Activated naive CD4-positive, alpha-beta T cell treated with anti-CD3 and anti-CD28 coated beads, Interleukin-2, amount 10 ng/mL, durations not matched to agents 7 days and 5 days (primary cell): ENCODE measurements at regions not wholly inside any gene's neighbourhood (a gene's known extent, or its start where the extent isn't known, plus 50 kb on each side); places are given as distances from the start of the nearest gene placed in this dataset.

Experiments used
- CTCF ChIA-PET: fragments of 350-600 bp; sonication (Branson Sonifier 250); formaldehyde crosslinking; loops from one replicate; lab custom pipeline; 2021; ENCODE audit warnings: antibody characterized with exemption; lab: Charles Lee
- DNase-seq: peaks from one replicate; pipeline ENCODE4 v3.0.0-alpha.2; 2020
- H3K27ac Mint-ChIP-seq: one replicate; pipeline ENCODE4 v1.8.0; 2021; ENCODE audit warnings: mild to moderate bottlenecking, moderate library complexity, mixed read lengths
- H3K27me3 Mint-ChIP-seq: one replicate; pipeline ENCODE4 v1.8.0; 2021; ENCODE audit warnings: mild to moderate bottlenecking, mixed read lengths
- H3K36me3 Mint-ChIP-seq: one replicate; pipeline ENCODE4 v1.8.0; 2021; ENCODE audit warnings: mixed read lengths
- H3K4me1 Mint-ChIP-seq: one replicate; pipeline ENCODE4 v1.8.0; 2021; ENCODE audit warnings: mixed read lengths
- H3K4me3 Mint-ChIP-seq: one replicate; pipeline ENCODE4 v1.8.0; 2021; ENCODE audit warnings: mild to moderate bottlenecking, moderate library complexity, mixed read lengths
- H3K9me3 Mint-ChIP-seq: one replicate; pipeline ENCODE4 v1.8.0; 2021; ENCODE audit warnings: mixed read lengths

DNA sequence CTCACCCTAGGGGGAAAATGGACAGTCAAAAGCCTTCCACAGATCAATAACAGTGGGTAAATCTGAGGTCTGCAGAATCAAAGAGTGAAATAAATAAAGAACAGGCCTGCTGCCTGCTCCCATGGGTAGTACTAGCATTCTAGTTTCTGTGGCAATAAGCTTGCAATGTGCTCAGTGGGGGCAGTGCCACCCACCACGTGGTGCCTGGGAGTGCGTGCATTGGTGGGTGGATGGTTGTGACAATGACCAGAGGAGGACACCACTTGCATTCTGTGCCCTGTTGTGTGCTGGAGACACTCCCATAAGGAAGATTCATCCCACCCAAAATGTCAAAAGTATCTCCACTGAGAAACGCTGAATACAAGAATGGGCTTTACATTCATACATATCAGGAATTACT lies 95.5 kb upstream of the NEDD9 start:
- Mint-ChIP-seq H3K4me1 (peaks cover 46% of the 10 kb centered on the region), H3K27me3 (no peaks in the 10 kb centered on the region), H3K36me3 (peaks cover 44% of the 10 kb centered on the region), H3K4me3 (no peak overlapping the region), H3K27ac (no peak overlapping the region), H3K9me3 (no peaks in the 10 kb centered on the region)
- CTCF ChIA-PET = no interaction called here
- no peak for DNase-seq

DNA sequence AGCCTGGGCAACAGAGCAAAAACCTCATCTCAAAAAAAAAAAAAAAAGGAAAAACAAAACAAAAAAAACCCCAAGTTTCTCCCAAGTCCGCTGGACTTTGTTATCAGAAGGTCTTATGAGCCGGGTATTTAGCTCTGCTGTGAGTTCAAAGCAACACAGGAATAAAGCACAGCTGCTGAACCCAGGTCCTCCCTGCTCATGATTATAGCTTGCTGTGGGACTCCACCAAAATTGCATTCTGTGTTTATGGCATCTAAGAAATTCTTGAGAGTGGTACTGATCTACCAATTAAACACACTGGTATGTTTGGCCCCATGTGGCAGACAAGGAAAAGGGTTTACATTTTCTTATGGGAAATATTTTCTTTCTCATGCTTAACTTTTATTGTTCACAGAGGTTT lies 93.6 kb upstream of the NEDD9 start:
- Mint-ChIP-seq H3K4me3 (no peak overlapping the region), H3K27me3 (no peaks in the 10 kb centered on the region), H3K4me1 (peaks cover 37% of the 10 kb centered on the region), H3K27ac (no peak overlapping the region), H3K36me3 (peaks cover 35% of the 10 kb centered on the region), H3K9me3 (no peaks in the 10 kb centered on the region)
- no peak for DNase-seq
- CTCF ChIA-PET = no interaction called here

DNA sequence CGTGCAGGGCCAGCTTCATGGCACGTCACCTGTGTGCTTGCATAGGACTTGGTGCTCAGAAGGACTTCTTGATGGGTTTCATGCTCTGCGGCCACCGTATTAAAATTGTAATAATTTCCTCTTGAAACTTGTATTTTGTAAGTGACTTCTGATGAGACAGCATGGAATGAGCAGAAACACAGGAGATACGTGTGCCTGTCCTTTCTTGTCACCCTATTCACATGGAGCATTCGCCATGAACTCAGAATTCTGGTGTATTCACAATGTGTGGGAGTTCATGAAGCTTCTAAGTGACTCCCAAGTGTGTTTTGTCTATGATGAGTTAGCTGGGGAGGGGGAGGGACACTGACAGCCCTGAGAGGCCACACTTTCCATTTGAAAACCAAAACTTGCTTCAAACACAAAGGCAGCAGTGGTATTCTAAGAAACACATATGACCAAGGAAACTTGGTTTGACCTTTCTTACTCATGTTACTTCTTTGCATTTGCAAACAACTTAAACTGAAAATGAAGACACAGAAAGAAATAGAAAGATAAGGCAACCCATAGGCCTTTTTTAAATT lies 92.1 kb upstream of the NEDD9 start:
- Mint-ChIP-seq H3K27ac (peak overlapping the region; percentile 33), H3K27me3 (no peaks in the 10 kb centered on the region), H3K4me3 (no peak overlapping the region), H3K9me3 (peaks cover under 1% of the 10 kb centered on the region), H3K36me3 (peaks cover 43% of the 10 kb centered on the region), H3K4me1 (peaks cover 35% of the 10 kb centered on the region)
- peak; percentile 43 for DNase-seq
- CTCF ChIA-PET = interaction anchor here (0.7 to 1.2 kb wide), 2 partner anchors 46 to 93 kb away, joined by 4 to 5 read pairs; no protein-coding TSS in a partner anchor

DNA sequence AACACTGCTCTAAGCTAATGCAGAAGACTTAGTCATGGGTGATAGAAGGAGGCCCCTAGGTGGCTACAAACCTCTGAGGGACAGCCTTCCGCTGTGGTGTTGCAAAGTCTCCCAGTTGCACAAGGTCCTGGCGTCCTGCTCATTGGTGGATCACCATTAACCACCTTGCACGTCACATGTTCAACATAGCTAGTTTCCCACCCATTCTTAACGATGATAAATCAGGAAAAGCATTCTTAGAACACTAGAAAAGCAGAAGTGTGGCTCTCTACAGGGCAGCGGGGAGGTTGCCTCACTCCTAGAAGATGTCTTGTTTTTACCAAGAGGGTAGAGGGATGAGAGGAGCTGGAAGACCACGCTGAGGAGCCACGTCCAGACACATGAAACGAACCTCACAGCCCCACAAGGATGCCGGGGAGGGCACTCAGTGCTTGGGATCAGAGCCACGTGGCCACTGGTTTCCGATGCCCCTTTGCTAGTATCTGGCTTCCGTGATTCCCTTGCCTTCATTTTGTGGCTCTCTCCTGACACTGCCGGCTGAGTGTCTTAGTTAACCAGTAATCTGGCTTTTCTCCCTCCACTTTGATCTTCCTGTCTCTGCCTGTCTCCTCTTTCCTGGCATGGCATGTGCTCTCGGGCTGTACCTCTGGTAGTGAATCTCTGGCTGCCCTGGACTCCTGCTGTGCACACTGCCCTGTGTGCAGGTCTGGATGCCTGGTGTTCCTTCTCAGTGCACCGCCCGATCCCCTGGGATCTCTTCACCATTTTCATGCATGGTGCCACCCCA lies 91.4 kb upstream of the NEDD9 start:
- peaks cover 42% of the 10 kb centered on the region for H3K4me1 Mint-ChIP-seq
- H3K4me3 Mint-ChIP-seq = no peak overlapping the region

DNA sequence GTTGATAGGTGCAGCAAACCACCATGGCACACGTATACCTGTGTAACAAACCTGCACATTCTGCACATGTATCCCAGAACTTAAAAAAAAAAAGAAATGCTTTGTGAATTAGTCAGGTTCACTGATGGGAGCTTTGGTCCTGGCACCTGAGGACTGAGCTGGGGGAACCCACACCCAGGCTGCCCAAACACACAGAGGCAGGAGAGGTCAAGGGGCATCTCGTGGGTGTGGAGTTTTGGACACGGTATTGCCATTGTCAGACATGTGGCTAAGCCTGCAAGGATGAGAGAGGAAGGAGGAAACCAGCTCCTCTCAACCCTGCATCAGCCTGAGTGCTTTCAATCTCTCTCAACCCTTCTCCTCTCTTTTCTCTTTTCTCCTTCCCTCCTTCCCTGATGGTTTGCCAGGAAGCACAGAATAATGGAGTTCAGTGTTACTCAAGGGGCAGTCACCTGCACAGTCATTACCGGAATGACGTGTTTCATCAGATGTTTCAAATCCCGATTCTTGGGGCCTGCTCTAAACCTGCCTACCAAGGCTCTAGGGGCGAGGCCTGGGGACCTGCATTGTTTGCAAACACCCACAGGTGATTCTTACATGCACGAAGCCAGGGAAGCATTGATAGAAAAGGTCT lies 89.9 kb upstream of the NEDD9 start:
- Mint-ChIP-seq H3K9me3 (peaks cover 4% of the 10 kb centered on the region), H3K27me3 (no peaks in the 10 kb centered on the region), H3K27ac (no peak overlapping the region), H3K4me3 (no peak overlapping the region), H3K4me1 (peaks cover 53% of the 10 kb centered on the region), H3K36me3 (peaks cover 46% of the 10 kb centered on the region)
- CTCF ChIA-PET = interaction anchor here (0.6 kb wide), 1 partner anchor 15 kb away, joined by 3 read pairs; no protein-coding TSS in a partner anchor
- no peak for DNase-seq

More for the DNA sequence above, 91.4 kb upstream of the NEDD9 start:
- Mint-ChIP-seq H3K36me3 (peaks cover 45% of the 10 kb centered on the region), H3K9me3 (peaks cover 4% of the 10 kb centered on the region), H3K27ac (no peak overlapping the region), H3K27me3 (no peaks in the 10 kb centered on the region)
- DNase-seq = no peak
- CTCF ChIA-PET = interaction anchor here (1.2 kb wide), 1 partner anchor 46 kb away, joined by 4 read pairs; no protein-coding TSS in a partner anchor

DNA sequence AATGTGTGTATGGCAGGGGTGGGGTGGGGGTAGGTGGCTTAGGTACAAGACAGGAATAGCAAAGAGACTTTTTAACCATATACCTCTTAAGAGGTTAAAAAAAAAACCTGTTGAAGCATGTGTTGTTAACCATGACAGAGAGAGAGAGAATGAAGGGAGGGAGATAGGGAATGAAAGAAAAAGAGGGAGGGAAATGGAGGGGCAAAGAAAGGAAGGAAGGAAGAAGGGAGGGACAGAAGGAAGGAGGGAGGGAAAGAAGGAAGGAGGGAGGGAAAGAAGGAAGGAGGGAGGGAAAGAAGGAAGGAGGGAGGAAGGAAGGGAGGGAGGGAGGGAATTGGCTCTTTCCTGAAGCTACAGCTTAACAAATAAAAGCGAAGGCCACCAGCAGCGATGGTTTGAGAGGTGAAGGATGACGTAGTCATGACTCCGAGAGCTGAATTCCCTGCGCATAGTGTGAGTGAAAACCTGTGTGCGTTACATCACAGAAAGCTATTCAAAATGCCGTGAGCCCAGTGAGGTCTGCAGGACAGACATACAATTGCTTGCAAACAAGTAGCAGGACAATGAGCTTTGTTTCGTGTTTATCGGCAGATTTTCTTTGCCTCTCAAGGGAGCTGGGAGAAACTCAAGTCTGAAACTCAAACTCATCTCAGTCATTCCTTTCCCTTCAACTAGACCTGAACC lies 88.6 kb upstream of the NEDD9 start:
- CTCF ChIA-PET = no interaction called here
- Mint-ChIP-seq H3K27me3 (no peaks in the 10 kb centered on the region), H3K9me3 (peaks cover 4% of the 10 kb centered on the region), H3K4me3 (no peak overlapping the region), H3K4me1 (peaks cover 52% of the 10 kb centered on the region), H3K27ac (no peak overlapping the region), H3K36me3 (peaks cover 49% of the 10 kb centered on the region)
- no peak for DNase-seq

DNA sequence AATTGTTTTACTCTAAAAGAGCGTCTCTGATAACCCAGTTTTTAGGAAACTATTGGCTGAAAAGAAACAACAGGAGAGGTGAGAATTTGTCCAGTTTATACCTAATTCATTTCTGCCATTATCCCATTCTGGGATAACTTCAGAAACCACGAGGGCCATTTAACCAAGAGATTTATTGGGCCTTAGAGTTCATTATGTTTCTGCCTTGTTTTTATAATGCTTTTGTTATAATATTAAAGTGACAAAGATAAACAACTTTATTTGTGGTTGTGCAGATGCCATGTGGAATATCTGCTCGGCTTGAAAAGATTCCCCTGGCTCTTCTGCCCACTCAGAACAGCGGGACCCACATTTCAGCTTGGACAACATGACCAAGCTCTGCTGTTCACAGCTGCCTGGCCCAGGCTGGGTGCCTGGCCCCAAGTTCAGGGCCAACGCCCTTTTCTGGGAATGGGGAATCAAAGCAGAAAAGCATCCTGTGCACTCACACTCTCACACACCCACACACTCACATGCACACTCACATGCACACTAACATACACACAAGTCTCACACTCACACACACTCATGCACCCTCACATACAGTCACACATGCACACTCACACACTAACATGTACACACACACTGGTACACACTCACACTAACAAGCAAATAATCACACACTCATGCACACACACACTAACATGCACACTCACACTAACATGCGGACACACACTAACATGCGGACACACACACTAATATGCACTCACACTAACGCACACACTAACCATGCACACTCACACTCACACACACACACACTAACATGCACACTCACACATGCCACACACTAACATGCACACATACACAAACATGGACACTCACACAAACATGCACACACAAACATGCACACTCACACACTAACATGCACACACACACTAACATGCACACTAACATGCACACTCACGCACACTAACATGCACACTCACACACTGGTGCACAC lies 86.7 kb upstream of the NEDD9 start:
- no peak for DNase-seq
- CTCF ChIA-PET = no interaction called here
- H3K4me1 Mint-ChIP-seq = peaks cover 38% of the 10 kb centered on the region
- peaks cover 4% of the 10 kb centered on the region for H3K9me3 Mint-ChIP-seq
- H3K27me3 Mint-ChIP-seq = no peaks in the 10 kb centered on the region
- H3K4me3 Mint-ChIP-seq = no peak overlapping the region
- peak overlapping the region; percentile 38 for H3K27ac Mint-ChIP-seq
- H3K36me3 Mint-ChIP-seq = peaks cover 56% of the 10 kb centered on the region

DNA sequence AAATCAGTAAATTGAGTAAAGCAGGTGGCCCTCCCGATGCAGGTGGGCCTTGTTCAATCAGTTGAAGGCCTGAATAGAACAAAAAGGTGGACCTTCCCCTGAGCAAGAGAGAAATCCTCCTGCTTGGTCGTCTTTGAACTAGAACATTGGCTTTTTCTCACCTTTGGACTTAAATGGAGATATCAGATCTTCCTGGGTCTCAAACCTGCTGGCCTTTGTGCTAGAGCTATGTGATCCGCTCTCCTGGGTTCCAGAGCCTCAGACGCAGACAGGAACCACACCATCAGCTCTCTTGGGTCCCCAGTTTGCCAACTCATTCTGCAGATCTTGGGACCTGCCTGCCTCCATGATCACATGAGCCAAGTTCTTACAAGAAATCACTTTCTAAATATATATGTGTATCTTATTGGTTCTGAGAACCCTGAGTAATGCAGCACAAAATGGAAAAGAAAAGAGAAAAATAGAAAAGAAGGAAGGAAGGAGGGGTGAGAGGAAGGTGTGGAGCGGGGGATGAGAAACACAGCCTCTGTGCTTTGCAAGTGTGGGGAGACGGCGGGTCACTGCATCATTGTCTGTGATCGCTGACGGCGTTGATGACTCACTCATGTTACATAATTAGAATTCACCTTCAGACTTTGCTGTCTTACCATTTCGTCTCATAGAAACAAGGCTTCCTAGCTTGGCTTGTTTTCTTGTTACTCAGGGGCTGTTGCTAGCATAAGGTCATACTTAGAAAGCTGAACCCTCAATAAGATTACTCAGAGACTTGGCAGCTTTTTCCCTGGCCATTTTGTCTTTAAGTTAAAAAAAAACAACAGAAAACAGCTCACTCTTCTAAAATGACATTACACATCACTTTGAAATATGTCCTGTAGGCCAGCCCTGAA lies 85.7 kb upstream of the NEDD9 start:
- peak; percentile 59 for DNase-seq
- H3K27me3 Mint-ChIP-seq = no peaks in the 10 kb centered on the region
- H3K4me3 Mint-ChIP-seq = no peak overlapping the region
- CTCF ChIA-PET = no interaction called here
- H3K36me3 Mint-ChIP-seq = peaks cover 61% of the 10 kb centered on the region
- H3K27ac Mint-ChIP-seq = peak overlapping the region; percentile 61
- peaks cover 4% of the 10 kb centered on the region for H3K9me3 Mint-ChIP-seq
- peaks cover 37% of the 10 kb centered on the region for H3K4me1 Mint-ChIP-seq

DNA sequence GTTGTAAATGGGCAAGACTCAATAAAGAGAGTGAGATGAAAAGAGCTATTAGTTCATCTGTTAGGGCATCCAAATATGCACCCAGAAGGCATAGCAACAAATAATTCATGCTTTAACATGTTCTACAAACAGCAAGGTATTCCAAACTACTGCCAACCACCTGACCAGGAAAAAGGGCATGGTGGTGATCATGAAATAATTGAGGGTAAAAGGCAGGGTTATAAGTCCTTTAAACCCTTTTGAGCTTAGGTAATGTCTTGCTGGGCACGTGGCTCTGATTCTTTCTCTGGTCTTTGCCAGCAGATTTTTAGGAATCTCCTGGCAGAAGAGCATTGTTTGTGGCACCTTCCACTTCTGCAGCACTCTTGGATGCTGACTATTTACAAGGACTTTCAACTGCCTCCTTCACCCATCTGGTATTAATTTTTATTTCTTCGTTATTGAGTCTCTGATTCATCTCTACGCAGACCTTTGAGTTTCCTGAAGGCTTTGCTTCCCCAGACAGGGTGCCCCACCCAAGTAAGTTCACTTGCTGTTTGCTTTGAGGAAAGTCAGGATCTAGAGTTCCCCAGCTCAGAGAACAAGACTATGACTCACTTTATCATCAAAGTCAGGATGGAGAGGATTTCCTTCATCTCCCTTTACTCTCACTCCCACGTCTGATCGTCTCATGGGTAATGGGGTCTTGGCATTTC lies 83.4 kb upstream of the NEDD9 start:
- Mint-ChIP-seq H3K27me3 (no peaks in the 10 kb centered on the region), H3K9me3 (peaks cover 4% of the 10 kb centered on the region), H3K27ac (no peak overlapping the region), H3K36me3 (peaks cover 71% of the 10 kb centered on the region), H3K4me1 (peaks cover 35% of the 10 kb centered on the region), H3K4me3 (no peak overlapping the region)
- no peak for DNase-seq
- CTCF ChIA-PET = interaction anchor here (0.9 kb wide), 1 partner anchor 180 kb away, joined by 4 read pairs; no protein-coding TSS in a partner anchor

DNA sequence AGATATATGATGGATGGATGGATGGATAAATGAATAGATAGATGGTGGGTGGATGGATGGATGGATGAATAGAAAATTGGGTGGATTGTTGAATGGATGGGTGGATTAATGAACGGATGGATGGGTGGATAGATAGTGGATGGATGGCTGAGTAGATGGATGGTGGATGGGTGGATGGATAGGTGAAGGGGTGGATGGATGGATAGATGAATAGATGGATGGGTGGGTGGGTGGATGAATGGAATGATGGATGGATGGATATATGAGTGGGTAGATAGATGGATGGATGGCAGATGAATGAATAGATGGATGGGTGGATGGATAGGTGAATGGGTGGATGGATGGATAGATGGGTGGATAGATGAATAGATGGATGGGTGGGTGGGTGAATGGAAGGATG lies 80.7 kb upstream of the NEDD9 start:
- H3K4me3 Mint-ChIP-seq = no peak overlapping the region
- no peaks in the 10 kb centered on the region for H3K27me3 Mint-ChIP-seq

DNA sequence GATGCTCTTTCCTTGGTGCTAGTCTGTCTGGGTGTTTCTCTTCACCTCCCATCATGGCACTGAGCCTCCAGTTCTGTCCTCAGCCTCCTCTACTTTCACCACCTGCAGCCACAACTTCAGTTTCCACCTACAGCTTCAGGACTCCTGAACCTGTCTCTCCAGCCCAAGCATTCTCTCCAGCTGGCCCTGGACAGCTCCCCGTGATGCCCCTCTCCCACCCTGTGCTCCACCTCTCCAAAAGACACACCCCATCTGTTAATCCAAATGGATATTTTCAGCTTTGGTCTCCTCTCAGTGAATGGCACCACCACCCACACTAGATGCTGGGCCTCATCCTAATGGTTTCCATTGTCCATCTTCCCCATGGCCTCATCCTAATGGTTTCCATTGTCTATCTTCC lies 79.5 kb upstream of the NEDD9 start:
- H3K27me3 Mint-ChIP-seq = no peaks in the 10 kb centered on the region
- H3K4me1 Mint-ChIP-seq = peaks cover 6% of the 10 kb centered on the region
- peaks cover 53% of the 10 kb centered on the region for H3K36me3 Mint-ChIP-seq
- no peak for DNase-seq
- no peak overlapping the region for H3K4me3 Mint-ChIP-seq
- no peak overlapping the region for H3K27ac Mint-ChIP-seq
- no peaks in the 10 kb centered on the region for H3K9me3 Mint-ChIP-seq
- CTCF ChIA-PET = interaction anchor here (1.4 kb wide), 1 partner anchor 184 kb away, joined by 3 read pairs; no protein-coding TSS in a partner anchor

More for the DNA sequence above, 80.7 kb upstream of the NEDD9 start:
- DNase-seq = no peak
- H3K9me3 Mint-ChIP-seq = no peaks in the 10 kb centered on the region
- H3K27ac Mint-ChIP-seq = no peak overlapping the region
- peaks cover 13% of the 10 kb centered on the region for H3K4me1 Mint-ChIP-seq
- CTCF ChIA-PET = no interaction called here
- H3K36me3 Mint-ChIP-seq = peaks cover 61% of the 10 kb centered on the region
